Karpas-422 (cell line): ENCODE measurements at regions not wholly inside any gene's neighbourhood (a gene's known extent, or its start where the extent isn't known, plus 50 kb on each side); places are given as distances from the start of the nearest gene placed in this dataset.

Source experiments
- DNase-seq: peaks from one replicate; pipeline ENCODE4 v3.0.0-alpha.2; 2015
- H2AFZ ChIP-seq: fragments of 200-600 bp; sonication (generic); 2 replicates; pipeline ENCODE4 v1.6.1; 2014; ENCODE audit warnings: antibody characterized with exemption, low read length, mixed read lengths
- H3K27ac ChIP-seq: fragments of 200-600 bp; sonication (generic); 2 replicates; pipeline ENCODE4 v1.5.1; 2014; ENCODE audit warnings: mild to moderate bottlenecking, low read length, moderate library complexity
- H3K27me3 ChIP-seq: fragments of 200-600 bp; sonication (generic); 2 replicates; pipeline ENCODE4 v1.6.1; 2014; ENCODE audit warnings: low read length, mixed read lengths
- H3K36me3 ChIP-seq: fragments of 200-600 bp; sonication (generic); 2 replicates; pipeline ENCODE4 v1.6.1; 2014; ENCODE audit warnings: low read length, mixed read lengths; ENCODE audit not compliant: insufficient read depth
- H3K4me1 ChIP-seq: fragments of 200-600 bp; sonication (generic); 2 replicates; pipeline ENCODE4 v1.6.1; 2014; ENCODE audit warnings: mild to moderate bottlenecking, low read length, mixed read lengths
- H3K4me2 ChIP-seq: fragments of 200-600 bp; sonication (generic); 2 replicates; pipeline ENCODE4 v1.6.1; 2014; ENCODE audit warnings: low read length, low read depth, mild to moderate bottlenecking; ENCODE audit not compliant: poor library complexity, severe bottlenecking
- H3K4me3 ChIP-seq: fragments of 200-600 bp; sonication (generic); 2 replicates; pipeline ENCODE4 v1.5.1; 2014; ENCODE audit warnings: mild to moderate bottlenecking, antibody characterized with exemption, low read length, mixed read lengths
- H3K79me2 ChIP-seq: fragments of 200-600 bp; sonication (generic); 2 replicates; pipeline ENCODE4 v1.6.1; 2014; ENCODE audit warnings: mild to moderate bottlenecking, low read length, mixed read lengths
- H3K9ac ChIP-seq: fragments of 200-600 bp; sonication (generic); 2 replicates; pipeline ENCODE4 v1.6.0; 2014; ENCODE audit warnings: low read length
- H3K9me2 ChIP-seq: fragments of 200-600 bp; sonication (generic), shearing (Covaris generic); replicated peaks from 2 replicates; pipeline ENCODE4 v1.6.0; 2014; ENCODE audit warnings: mild to moderate bottlenecking, low read length, moderate library complexity; ENCODE audit not compliant: insufficient read depth
- H3K9me3 ChIP-seq: fragments of 300-700, 200-600 bp; sonication (generic); 2 replicates; pipeline ENCODE4 v1.6.1; 2014; ENCODE audit warnings: low read length, mixed read lengths
- H4K20me1 ChIP-seq: fragments of 200-600 bp; sonication (generic); 2 replicates; pipeline ENCODE4 v1.6.1; 2014; ENCODE audit warnings: mild to moderate bottlenecking, antibody characterized with exemption, low read length, low read depth; ENCODE audit not compliant: insufficient read depth

GRCh38 chr14:66143387-66144112, 342.6 kb upstream of the CCDC196 start:
- H3K9me2 ChIP-seq, result no peaks in the 10 kb centered on the region
- H3K4me2 ChIP-seq, result no peak overlapping the region
- no peak overlapping the region for H3K27ac ChIP-seq
- H3K9ac ChIP-seq, result no peak overlapping the region
- no peaks in the 10 kb centered on the region for H3K79me2 ChIP-seq
- H4K20me1 ChIP-seq, result no peaks in the 10 kb centered on the region
- H3K27me3 ChIP-seq, result no peaks in the 10 kb centered on the region
- H3K36me3 ChIP-seq, result no peaks in the 10 kb centered on the region
- H3K4me1 ChIP-seq, result peaks cover 16% of the 10 kb centered on the region
- H3K4me3 ChIP-seq, result no peak overlapping the region
- no peak overlapping the region for H2AFZ ChIP-seq
- DNase-seq, result no peak
- no peaks in the 10 kb centered on the region for H3K9me3 ChIP-seq

GRCh38 chr14:66152302-66152701, 333.9 kb upstream of the CCDC196 start:
- Histone ChIP-seq H3K27ac (no peak overlapping the region), H3K9me3 (no peaks in the 10 kb centered on the region)
- no peak for DNase-seq

DNA sequence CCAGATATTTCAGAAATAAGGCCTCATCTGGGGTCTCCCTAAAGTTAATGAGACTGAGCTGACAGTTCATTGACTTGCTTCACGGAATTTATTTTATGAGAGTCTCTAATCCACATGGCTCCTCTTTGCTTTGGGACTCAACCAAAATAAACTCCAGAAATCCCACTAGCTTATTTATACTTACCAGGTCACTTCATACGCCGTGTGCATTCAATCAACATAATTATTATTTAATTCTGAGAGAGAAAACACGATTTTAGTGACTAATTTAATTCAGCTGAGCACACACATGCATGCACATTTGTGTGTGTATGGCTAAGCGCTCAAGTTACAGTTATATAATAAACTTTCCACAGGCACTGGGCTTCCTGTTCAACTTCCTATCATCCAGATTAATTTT, 333.4 kb upstream of the CCDC196 start:
- no peaks in the 10 kb centered on the region for H3K79me2 ChIP-seq
- no peaks in the 10 kb centered on the region for H4K20me1 ChIP-seq
- H3K4me1 ChIP-seq, result no peaks in the 10 kb centered on the region
- no peak for DNase-seq
- no peaks in the 10 kb centered on the region for H3K9me2 ChIP-seq
- no peak overlapping the region for H3K4me3 ChIP-seq
- no peak overlapping the region for H3K27ac ChIP-seq
- no peaks in the 10 kb centered on the region for H3K9me3 ChIP-seq
- H2AFZ ChIP-seq, result no peak overlapping the region
- 0 out of 2 replicates have a peak, but pooled peaks cover 3% of the 10 kb centered on the region for H3K27me3 ChIP-seq
- H3K36me3 ChIP-seq, result no peaks in the 10 kb centered on the region
- no peak overlapping the region for H3K4me2 ChIP-seq
- H3K9ac ChIP-seq, result no peak overlapping the region

More at GRCh38 chr14:66152302-66152701, 333.9 kb upstream of the CCDC196 start:
- Histone ChIP-seq H3K4me1 (no peaks in the 10 kb centered on the region), H2AFZ (no peak overlapping the region), H4K20me1 (no peaks in the 10 kb centered on the region), H3K36me3 (no peaks in the 10 kb centered on the region), H3K79me2 (no peaks in the 10 kb centered on the region), H3K4me3 (no peak overlapping the region), H3K9ac (no peak overlapping the region), H3K4me2 (no peak overlapping the region), H3K27me3 (0 out of 2 replicates have a peak, but pooled peaks cover 3% of the 10 kb centered on the region), H3K9me2 (no peaks in the 10 kb centered on the region)

DNA sequence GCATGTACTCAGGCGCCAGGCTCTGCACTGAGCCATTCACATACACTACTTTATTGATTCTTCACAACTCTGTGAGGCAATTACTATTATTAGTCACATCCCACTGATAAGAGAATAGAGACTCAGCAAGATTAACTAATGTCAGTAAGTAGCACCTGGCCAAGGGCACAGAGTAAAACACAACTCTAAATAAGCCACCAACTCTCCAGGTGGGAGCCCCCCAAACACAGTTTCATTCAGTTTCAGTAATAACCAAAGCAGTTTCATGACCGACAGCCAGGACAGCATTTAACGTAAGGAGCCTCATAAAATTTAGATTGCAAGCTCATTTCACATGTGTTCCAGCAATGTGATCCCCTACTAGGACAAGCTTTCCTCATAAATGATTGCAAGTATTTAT, 323.1 kb upstream of the CCDC196 start:
- Histone ChIP-seq H3K9ac (no peak overlapping the region), H3K36me3 (no peaks in the 10 kb centered on the region), H3K9me3 (no peaks in the 10 kb centered on the region), H3K27me3 (no peaks in the 10 kb centered on the region), H3K4me3 (no peak overlapping the region), H4K20me1 (no peaks in the 10 kb centered on the region), H3K4me2 (no peak overlapping the region), H2AFZ (no peak overlapping the region), H3K4me1 (no peaks in the 10 kb centered on the region), H3K27ac (no peak overlapping the region), H3K9me2 (no peaks in the 10 kb centered on the region), H3K79me2 (no peaks in the 10 kb centered on the region)
- DNase-seq, result no peak

GRCh38 chr14:66165337-66165736, 320.8 kb upstream of the CCDC196 start:
- Histone ChIP-seq H3K4me1 (no peaks in the 10 kb centered on the region), H2AFZ (no peak overlapping the region), H3K27me3 (no peaks in the 10 kb centered on the region), H4K20me1 (no peaks in the 10 kb centered on the region), H3K9me2 (no peaks in the 10 kb centered on the region), H3K9ac (no peak overlapping the region), H3K4me3 (no peak overlapping the region), H3K27ac (no peak overlapping the region), H3K4me2 (no peak overlapping the region), H3K79me2 (no peaks in the 10 kb centered on the region), H3K36me3 (no peaks in the 10 kb centered on the region), H3K9me3 (no peaks in the 10 kb centered on the region)
- no peak for DNase-seq

- no peak for DNase-seq
- no peaks in the 10 kb centered on the region for H3K36me3 ChIP-seq
- H3K79me2 ChIP-seq, result no peaks in the 10 kb centered on the region
- H2AFZ ChIP-seq, result no peak overlapping the region
- H3K4me1 ChIP-seq, result no peaks in the 10 kb centered on the region
- H3K9ac ChIP-seq, result no peak overlapping the region
- 0 out of 2 replicates have a peak, but pooled peaks cover 5% of the 10 kb centered on the region for H3K9me3 ChIP-seq
- H3K27ac ChIP-seq, result no peak overlapping the region
- no peak overlapping the region for H3K4me2 ChIP-seq
- no peaks in the 10 kb centered on the region for H3K9me2 ChIP-seq
- H3K4me3 ChIP-seq, result no peak overlapping the region
- no peaks in the 10 kb centered on the region for H3K27me3 ChIP-seq
- H4K20me1 ChIP-seq, result no peaks in the 10 kb centered on the region
Observed at GRCh38 chr14:66174453-66174891, 311.7 kb upstream of the CCDC196 start.

DNA sequence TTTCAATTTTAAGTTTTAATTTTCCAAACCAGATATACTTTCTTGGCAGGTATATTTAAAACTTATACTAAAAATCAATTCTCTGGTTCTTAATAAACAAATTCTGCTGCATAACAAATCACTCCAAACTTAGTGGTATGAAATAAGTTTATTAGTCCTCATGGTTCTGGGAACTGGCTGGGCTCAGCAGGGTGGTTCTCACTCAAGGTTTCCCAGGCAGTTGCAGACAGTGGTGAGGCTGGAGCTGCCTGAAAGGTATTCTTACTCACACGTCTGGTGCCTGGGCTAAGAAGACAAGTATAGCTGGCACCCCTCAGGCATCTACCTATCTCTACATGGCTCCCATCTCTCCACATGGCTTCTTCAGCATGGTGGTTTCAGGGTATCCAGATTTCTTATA, 308.2 kb upstream of the CCDC196 start:
- no peaks in the 10 kb centered on the region for H4K20me1 ChIP-seq
- H3K9me3 ChIP-seq, result 0 out of 2 replicates have a peak, but pooled peaks cover 5% of the 10 kb centered on the region
- no peak overlapping the region for H3K27ac ChIP-seq
- H3K4me1 ChIP-seq, result no peaks in the 10 kb centered on the region
- H3K79me2 ChIP-seq, result no peaks in the 10 kb centered on the region
- no peak for DNase-seq
- H3K27me3 ChIP-seq, result no peaks in the 10 kb centered on the region
- H3K4me3 ChIP-seq, result no peak overlapping the region
- no peak overlapping the region for H3K9ac ChIP-seq
- no peaks in the 10 kb centered on the region for H3K9me2 ChIP-seq
- no peak overlapping the region for H3K4me2 ChIP-seq
- no peak overlapping the region for H2AFZ ChIP-seq
- H3K36me3 ChIP-seq, result no peaks in the 10 kb centered on the region

GRCh38 chr14:66196670-66197069, 289.5 kb upstream of the CCDC196 start:
- Histone ChIP-seq H3K9me3 (no peaks in the 10 kb centered on the region), H3K9ac (no peak overlapping the region), H3K79me2 (no peaks in the 10 kb centered on the region), H3K4me2 (no peak overlapping the region), H3K27ac (no peak overlapping the region), H3K4me3 (no peak overlapping the region), H3K4me1 (no peaks in the 10 kb centered on the region), H2AFZ (no peak overlapping the region), H3K36me3 (no peaks in the 10 kb centered on the region), H4K20me1 (no peaks in the 10 kb centered on the region), H3K9me2 (no peaks in the 10 kb centered on the region), H3K27me3 (0 out of 2 replicates have a peak, but pooled peaks cover 3% of the 10 kb centered on the region)
- DNase-seq, result no peak
